ENCODE measurements at regions not wholly inside any gene's neighbourhood (a gene's known extent, or its start where the extent isn't known, plus 50 kb on each side); places are given as distances from the start of the nearest gene placed in this dataset.
"Not testable (repeated sequence)": the region's sequence is repeated elsewhere in the genome, so short reads cannot be mapped to it uniquely, and the experiment has no call there.

GRCh38 chr4:52512291-52512690 lies 146.8 kb downstream of the USP46 start:
- Histone ChIP-seq H3K4me1 (no peaks in the 10 kb centered on the region), H3K4me3 (no peak overlapping the region), H3K36me3 (no peaks in the 10 kb centered on the region), H3K27ac (no peak overlapping the region), H3K27me3 (no peaks in the 10 kb centered on the region), H3K9me3 (replicated peaks) (no peaks in the 10 kb centered on the region)
- DNase-seq, result no peak

GRCh38 chr4:52522093-52522492 lies 137.0 kb downstream of the USP46 start:
- H3K4me3 ChIP-seq; H3K36me3 ChIP-seq; H3K27me3 ChIP-seq; DNase-seq; H3K4me1 ChIP-seq; H3K9me3 ChIP-seq (replicated peaks); H3K27ac ChIP-seq: not testable (repeated sequence)

- no peaks in the 10 kb centered on the region for H3K36me3 ChIP-seq
- H3K4me3 ChIP-seq, result no peak overlapping the region
- DNase-seq, result no peak
- no peak overlapping the region for H3K27ac ChIP-seq
- peaks cover 4% of the 10 kb centered on the region; the same call in 1 of the 2 replicates for H3K27me3 ChIP-seq
- H3K9me3 ChIP-seq (replicated peaks), result peaks cover 4% of the 10 kb centered on the region; the same call in 1 of the 2 replicates
- no peaks in the 10 kb centered on the region for H3K4me1 ChIP-seq
Observed at GRCh38 chr4:52529983-52530382, 129.1 kb downstream of the USP46 start.

GRCh38 chr4:52535793-52536192 lies 123.3 kb downstream of the USP46 start:
- H3K27me3 ChIP-seq, result peaks cover 4% of the 10 kb centered on the region; the same call in 1 of the 2 replicates
- H3K27ac ChIP-seq, result no peak overlapping the region
- H3K9me3 ChIP-seq (replicated peaks), result peaks cover 4% of the 10 kb centered on the region; the same call in 1 of the 2 replicates
- no peak overlapping the region for H3K4me3 ChIP-seq
- H3K36me3 ChIP-seq, result no peaks in the 10 kb centered on the region
- H3K4me1 ChIP-seq, result no peaks in the 10 kb centered on the region
- DNase-seq, result no peak
